SK-N-SH (cell line): ENCODE measurements at regions not wholly inside any gene's neighbourhood (a gene's known extent, or its start where the extent isn't known, plus 50 kb on each side); places are given as distances from the start of the nearest gene placed in this dataset.

Experiments used
- CTCF ChIA-PET: fragments of 300-600, 350-600 bp; formaldehyde crosslinking; extraction: SDS; loops from one replicate; lab custom pipeline; 2021; lab: Yijun Ruan, JAX
- POLR2A ChIA-PET: fragments of 350-600 bp; sonication (Branson Sonifier 250); formaldehyde crosslinking; extraction: SDS; loops from one replicate; lab custom pipeline; 2020; ENCODE audit warnings: antibody characterized with exemption, inconsistent platforms; lab: Yijun Ruan, JAX
- DNase-seq: peaks from one replicate; pipeline ENCODE4 v3.0.0; 2012
- H2AFZ ChIP-seq: fragments of 200-600 bp; sonication (generic); 2 replicates; pipeline ENCODE4 v1.8.1; 2016; ENCODE audit warnings: antibody characterized with exemption, mild to moderate bottlenecking, low read depth
- H3F3A ChIP-seq: fragments of 200-600 bp; sonication (generic); replicated peaks from 2 replicates; pipeline ENCODE3; 2016; ENCODE audit warnings: antibody characterized with exemption, mild to moderate bottlenecking; ENCODE audit not compliant: insufficient read depth
- H3K27ac ChIP-seq, 2 experiments: fragments of 200-500 bp in 1 of 2; fragments of 200-600 bp in 1 of 2; sonication (Bioruptor generic) in 1 of 2; sonication (generic), shearing (Covaris generic) in 1 of 2; 2 replicates each; pipeline versions ENCODE4 v1.5.1 to v1.6.1; 2014 to 2016; ENCODE audit warnings: low read depth in 2 of 2, inconsistent platforms in 1 of 2, low read length in 1 of 2, mild to moderate bottlenecking in 1 of 2, mixed read lengths in 1 of 2
- H3K27me3 ChIP-seq: fragments of 200-600 bp; sonication (generic), shearing (Covaris generic); 2 replicates; pipeline ENCODE4 v1.6.1; 2016; ENCODE audit warnings: mixed run types; ENCODE audit not compliant: insufficient read depth
- H3K36me3 ChIP-seq, 2 experiments: fragments of 200-500 bp in 1 of 2; fragments of 200-600 bp in 1 of 2; sonication (Bioruptor generic) in 1 of 2; sonication (generic) in 1 of 2; replicated peaks in 1 of 2; 2 replicates each; pipeline versions ENCODE3 to v1.5.1; 2014 to 2016; ENCODE audit warnings: low read length in 1 of 2, mild to moderate bottlenecking in 1 of 2; ENCODE audit not compliant: insufficient read depth in 2 of 2, control insufficient read depth in 1 of 2
- H3K4me1 ChIP-seq, 2 experiments: fragments of 200-500 bp in 1 of 2; fragments of 200-600 bp in 1 of 2; sonication (Bioruptor generic) in 1 of 2; sonication (generic), shearing (Covaris generic) in 1 of 2; 2 replicates each; pipeline versions ENCODE4 v1.5.1 to v1.6.1; 2014 to 2016; ENCODE audit warnings: low read depth in 1 of 2, low read length in 1 of 2, mixed run types in 1 of 2; ENCODE audit not compliant: insufficient read depth in 2 of 2, control insufficient read depth in 1 of 2
- H3K4me2 ChIP-seq: fragments of 200-600 bp; sonication (generic), shearing (Covaris generic); 2 replicates; pipeline ENCODE4 v1.6.1; 2017; ENCODE audit warnings: mixed run types
- H3K4me3 ChIP-seq, 2 experiments: fragments of 200-500 bp in 1 of 2; fragments of 200-600 bp in 1 of 2; sonication (Bioruptor generic) in 1 of 2; sonication (generic), shearing (Covaris generic) in 1 of 2; 2 replicates each; pipeline versions ENCODE4 v1.5.1 to v1.8.1; 2014 to 2016; ENCODE audit warnings: low read depth in 2 of 2, inconsistent platforms in 1 of 2, low read length in 1 of 2, mild to moderate bottlenecking in 1 of 2, mixed read lengths in 1 of 2, moderate library complexity in 1 of 2
- H3K79me2 ChIP-seq: fragments of 200-600 bp; sonication (generic); 2 replicates; pipeline ENCODE4 v1.8.1; 2017; ENCODE audit warnings: mild to moderate bottlenecking; ENCODE audit not compliant: insufficient read depth
- H3K9ac ChIP-seq: fragments of 200-600 bp; sonication (generic); 2 replicates; pipeline ENCODE4 v1.6.1; 2017; ENCODE audit warnings: mixed run types
- H3K9me2 ChIP-seq: fragments of 200-600 bp; sonication (generic); 2 replicates; pipeline ENCODE4 v1.6.1; 2017; ENCODE audit warnings: mixed run types
- H3K9me3 ChIP-seq: fragments of 200-600 bp; sonication (generic); 2 replicates; pipeline ENCODE4 v1.6.1; 2017; ENCODE audit warnings: mixed run types, mild to moderate bottlenecking, moderate library complexity
- H4K20me1 ChIP-seq: fragments of 200-600 bp; sonication (generic); 2 replicates; pipeline ENCODE4 v1.6.1; 2017; ENCODE audit warnings: mild to moderate bottlenecking, mixed run types; ENCODE audit not compliant: insufficient read depth
- EP300 ChIP-seq, 2 experiments: IDR thresholded peaks; 2 replicates each; pipeline versions ENCODE4 v1.4.0 to v1.6.1; 2012; ENCODE audit warnings: borderline replicate concordance in 1 of 2, low read depth in 1 of 2, low read length in 1 of 2
- EZH2phosphoT487 ChIP-seq: fragments of 200-600 bp; sonication (generic); IDR thresholded peaks from 2 replicates; pipeline ENCODE4 v1.6.1; 2017; ENCODE audit warnings: low read depth, mixed run types, mild to moderate bottlenecking, antibody characterized with exemption, moderate library complexity, borderline replicate concordance
- FOSL2 ChIP-seq: IDR thresholded peaks from 2 replicates; pipeline ENCODE4 v1.4.0; 2012; ENCODE audit warnings: low read depth, mild to moderate bottlenecking, moderate library complexity, borderline replicate concordance
- FOXJ3 ChIP-seq: sonication (generic); formaldehyde crosslinking; IDR thresholded peaks from 2 replicates; pipeline ENCODE4 v1.5.1; 2020; ENCODE audit warnings: mild to moderate bottlenecking, missing genetic modification reagents
- NFIC ChIP-seq: IDR thresholded peaks from 2 replicates; pipeline ENCODE4 v1.4.0; 2012; ENCODE audit warnings: borderline replicate concordance
- NRF1 ChIP-seq: IDR thresholded peaks from 2 replicates; pipeline ENCODE4 v1.6.1; 2012; ENCODE audit warnings: low read depth, mild to moderate bottlenecking, low read length
- POLR2AphosphoS5 ChIP-seq: IDR thresholded peaks from 2 replicates; pipeline ENCODE4 v1.6.1; 2012; ENCODE audit warnings: low read depth, low read length
- RAD21 ChIP-seq: IDR thresholded peaks from 2 replicates; pipeline ENCODE4 v1.6.1; 2012; ENCODE audit warnings: mild to moderate bottlenecking, low read length
- RCOR1 ChIP-seq: fragments of 150-350 bp; IDR thresholded peaks from 2 replicates; pipeline ENCODE4 v1.6.1; 2017; ENCODE audit warnings: antibody characterized with exemption, low read length
- RXRA ChIP-seq: IDR thresholded peaks from 2 replicates; pipeline ENCODE4 v1.4.0; 2012; ENCODE audit warnings: low read depth, mild to moderate bottlenecking, borderline replicate concordance
- TAF1 ChIP-seq: IDR thresholded peaks from 2 replicates; pipeline ENCODE4 v1.6.1; 2012; ENCODE audit warnings: low read depth, mild to moderate bottlenecking, low read length, moderate library complexity, borderline replicate concordance
- TCF12 ChIP-seq: IDR thresholded peaks from 2 replicates; pipeline ENCODE4 v1.4.0; 2012
- YY1 ChIP-seq: IDR thresholded peaks from 2 replicates; pipeline ENCODE4 v1.4.0; 2012; ENCODE audit warnings: low read depth, mild to moderate bottlenecking
- ZBTB33 ChIP-seq: IDR thresholded peaks from 2 replicates; pipeline ENCODE4 v1.4.0; 2012; ENCODE audit warnings: low read depth, borderline replicate concordance
- WGBS: methylation state at CpG from one replicate; pipeline ENCODE4 v1.1.6; 2017; ENCODE audit warnings: low lambda C conversion rate; 5-methylcytosine and 5-hydroxymethylcytosine counted together
- TF ChIP-seq, protein P1 (sequence below): fragments of 150-350 bp; IDR thresholded peaks from 2 replicates; pipeline ENCODE4 v1.6.1; 2016; ENCODE audit warnings: mild to moderate bottlenecking, low read depth, low read length
- TF ChIP-seq, protein P2 (sequence below): IDR thresholded peaks from 2 replicates; pipeline ENCODE4 v1.4.0; 2012; ENCODE audit warnings: low read depth
- TF ChIP-seq, protein P3 (sequence below): IDR thresholded peaks from 2 replicates; pipeline ENCODE4 v1.6.1; 2012; ENCODE audit warnings: mild to moderate bottlenecking, low read depth, low read length, moderate library complexity
- TF ChIP-seq, protein P4 (sequence below): IDR thresholded peaks from 2 replicates; pipeline ENCODE4; 2012

- H3K4me3 ChIP-seq: no peak overlapping the region
- H4K20me1 ChIP-seq: no peaks in the 10 kb centered on the region
- no peaks in the 10 kb centered on the region for H3K36me3 ChIP-seq
- H2AFZ ChIP-seq: no peak overlapping the region
- H3F3A ChIP-seq: no peaks in the 10 kb centered on the region
- TF ChIP-seq RXRA (no peak), FOXJ3 (CRISPR knock-in tag) (no peak), RCOR1 (no peak), EP300 (IDR thresholded peaks at IDR 0.05; ENCODE audit: borderline replicate concordance in 1 of 2, low read depth in 1 of 2, low read length in 1 of 2) (no peak), TCF12 (no peak), FOSL2 (no peak), YY1 (no peak)
- TF ChIP-seq, protein P1, sequence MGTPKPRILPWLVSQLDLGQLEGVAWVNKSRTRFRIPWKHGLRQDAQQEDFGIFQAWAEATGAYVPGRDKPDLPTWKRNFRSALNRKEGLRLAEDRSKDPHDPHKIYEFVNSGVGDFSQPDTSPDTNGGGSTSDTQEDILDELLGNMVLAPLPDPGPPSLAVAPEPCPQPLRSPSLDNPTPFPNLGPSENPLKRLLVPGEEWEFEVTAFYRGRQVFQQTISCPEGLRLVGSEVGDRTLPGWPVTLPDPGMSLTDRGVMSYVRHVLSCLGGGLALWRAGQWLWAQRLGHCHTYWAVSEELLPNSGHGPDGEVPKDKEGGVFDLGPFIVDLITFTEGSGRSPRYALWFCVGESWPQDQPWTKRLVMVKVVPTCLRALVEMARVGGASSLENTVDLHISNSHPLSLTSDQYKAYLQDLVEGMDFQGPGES: no peak
- ChIA-PET CTCF (interaction anchor here (1.1 kb wide), 1 partner anchor 10 kb away, joined by 3 read pairs; no protein-coding TSS in a partner anchor), POLR2A (no interaction called here)
- no peaks in the 10 kb centered on the region for H3K79me2 ChIP-seq
- no peaks in the 10 kb centered on the region for H3K9me2 ChIP-seq
- no peaks in the 10 kb centered on the region for H3K4me1 ChIP-seq
- H3K4me2 ChIP-seq: no peak overlapping the region
- no peaks in the 10 kb centered on the region for H3K27me3 ChIP-seq
- DNase-seq: no peak
- H3K9me3 ChIP-seq: no peaks in the 10 kb centered on the region
- no peak overlapping the region for H3K9ac ChIP-seq
- 64% methylated on average over 1 of the region's 1 CpG for WGBS
- H3K27ac ChIP-seq: no peak overlapping the region
Measured at GRCh38 chr2:19114126-19114525, 244.3 kb downstream of the OSR1 start.

DNA sequence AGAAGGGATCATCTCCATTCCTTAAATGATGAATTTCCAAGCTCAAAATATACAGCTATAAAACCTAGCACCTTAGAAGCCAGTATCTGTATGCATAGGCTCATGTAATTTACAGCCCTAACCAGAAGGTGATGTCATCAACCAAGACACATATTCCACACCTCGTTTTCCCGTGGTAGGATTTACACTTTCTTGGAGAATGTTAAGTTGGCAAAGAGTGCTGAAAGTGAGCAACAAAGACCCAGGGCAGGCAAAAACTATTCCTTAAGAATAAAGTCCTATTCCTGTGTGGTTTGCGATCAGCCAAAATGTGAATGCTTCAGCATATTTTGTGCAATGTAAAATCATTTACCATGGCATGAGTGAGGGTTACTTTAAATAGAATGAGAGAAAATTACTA is 247.1 kb downstream of the OSR1 start:
- DNase-seq: no peak
- 68% methylated on average over 3 of the region's 3 CpGs for WGBS
- H2AFZ ChIP-seq: no peak overlapping the region

More for the DNA sequence above, 247.1 kb downstream of the OSR1 start:
- H3K4me1 ChIP-seq: no peaks in the 10 kb centered on the region
- TF ChIP-seq RXRA: no peak
- no peak for TF ChIP-seq YY1
- TF ChIP-seq NRF1: no peak
- TF ChIP-seq, protein P1: no peak
- no peak for TF ChIP-seq POLR2AphosphoS5
- TF ChIP-seq TAF1: no peak
- TF ChIP-seq NFIC: no peak
- no peak for TF ChIP-seq RCOR1
- TF ChIP-seq, protein P2, sequence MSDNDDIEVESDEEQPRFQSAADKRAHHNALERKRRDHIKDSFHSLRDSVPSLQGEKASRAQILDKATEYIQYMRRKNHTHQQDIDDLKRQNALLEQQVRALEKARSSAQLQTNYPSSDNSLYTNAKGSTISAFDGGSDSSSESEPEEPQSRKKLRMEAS: no peak
- TF ChIP-seq ZBTB33: no peak
- TF ChIP-seq, protein P3, sequence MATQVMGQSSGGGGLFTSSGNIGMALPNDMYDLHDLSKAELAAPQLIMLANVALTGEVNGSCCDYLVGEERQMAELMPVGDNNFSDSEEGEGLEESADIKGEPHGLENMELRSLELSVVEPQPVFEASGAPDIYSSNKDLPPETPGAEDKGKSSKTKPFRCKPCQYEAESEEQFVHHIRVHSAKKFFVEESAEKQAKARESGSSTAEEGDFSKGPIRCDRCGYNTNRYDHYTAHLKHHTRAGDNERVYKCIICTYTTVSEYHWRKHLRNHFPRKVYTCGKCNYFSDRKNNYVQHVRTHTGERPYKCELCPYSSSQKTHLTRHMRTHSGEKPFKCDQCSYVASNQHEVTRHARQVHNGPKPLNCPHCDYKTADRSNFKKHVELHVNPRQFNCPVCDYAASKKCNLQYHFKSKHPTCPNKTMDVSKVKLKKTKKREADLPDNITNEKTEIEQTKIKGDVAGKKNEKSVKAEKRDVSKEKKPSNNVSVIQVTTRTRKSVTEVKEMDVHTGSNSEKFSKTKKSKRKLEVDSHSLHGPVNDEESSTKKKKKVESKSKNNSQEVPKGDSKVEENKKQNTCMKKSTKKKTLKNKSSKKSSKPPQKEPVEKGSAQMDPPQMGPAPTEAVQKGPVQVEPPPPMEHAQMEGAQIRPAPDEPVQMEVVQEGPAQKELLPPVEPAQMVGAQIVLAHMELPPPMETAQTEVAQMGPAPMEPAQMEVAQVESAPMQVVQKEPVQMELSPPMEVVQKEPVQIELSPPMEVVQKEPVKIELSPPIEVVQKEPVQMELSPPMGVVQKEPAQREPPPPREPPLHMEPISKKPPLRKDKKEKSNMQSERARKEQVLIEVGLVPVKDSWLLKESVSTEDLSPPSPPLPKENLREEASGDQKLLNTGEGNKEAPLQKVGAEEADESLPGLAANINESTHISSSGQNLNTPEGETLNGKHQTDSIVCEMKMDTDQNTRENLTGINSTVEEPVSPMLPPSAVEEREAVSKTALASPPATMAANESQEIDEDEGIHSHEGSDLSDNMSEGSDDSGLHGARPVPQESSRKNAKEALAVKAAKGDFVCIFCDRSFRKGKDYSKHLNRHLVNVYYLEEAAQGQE: no peak
- TF ChIP-seq TCF12: no peak
- no peak for TF ChIP-seq RAD21
- no peak for TF ChIP-seq EZH2phosphoT487
- TF ChIP-seq, protein P4, sequence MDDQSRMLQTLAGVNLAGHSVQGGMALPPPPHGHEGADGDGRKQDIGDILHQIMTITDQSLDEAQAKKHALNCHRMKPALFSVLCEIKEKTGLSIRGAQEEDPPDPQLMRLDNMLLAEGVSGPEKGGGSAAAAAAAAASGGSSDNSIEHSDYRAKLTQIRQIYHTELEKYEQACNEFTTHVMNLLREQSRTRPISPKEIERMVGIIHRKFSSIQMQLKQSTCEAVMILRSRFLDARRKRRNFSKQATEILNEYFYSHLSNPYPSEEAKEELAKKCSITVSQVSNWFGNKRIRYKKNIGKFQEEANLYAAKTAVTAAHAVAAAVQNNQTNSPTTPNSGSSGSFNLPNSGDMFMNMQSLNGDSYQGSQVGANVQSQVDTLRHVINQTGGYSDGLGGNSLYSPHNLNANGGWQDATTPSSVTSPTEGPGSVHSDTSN: no peak
- TF ChIP-seq, all 33 proteins: peak for 0
- no peak overlapping the region for H3K27ac ChIP-seq
- H3F3A ChIP-seq: no peaks in the 10 kb centered on the region
- H4K20me1 ChIP-seq: no peaks in the 10 kb centered on the region
- H3K4me3 ChIP-seq: no peak overlapping the region
- no peaks in the 10 kb centered on the region for H3K9me3 ChIP-seq
- H3K36me3 ChIP-seq: no peaks in the 10 kb centered on the region
- no peak overlapping the region for H3K9ac ChIP-seq
- H3K9me2 ChIP-seq: no peaks in the 10 kb centered on the region
- no peaks in the 10 kb centered on the region for H3K27me3 ChIP-seq
- H3K79me2 ChIP-seq: no peaks in the 10 kb centered on the region
- ChIA-PET CTCF (interaction anchor here (0.7 kb wide), 1 partner anchor 248 kb away, joined by 3 read pairs; no protein-coding TSS in a partner anchor), POLR2A (no interaction called here)
- no peak overlapping the region for H3K4me2 ChIP-seq
